Endothelial cell of umbilical vein (primary cell): ENCODE measurements at regions not wholly inside any gene's neighbourhood (a gene's known extent, or its start where the extent isn't known, plus 50 kb on each side); places are given as distances from the start of the nearest gene placed in this dataset.

Source experiments
- BruUV-seq: library from RNA; stranded (reverse); fragments of 400-500 nt; replicated peaks from 2 replicates; lab custom pipeline; 2021; lab: Mats Ljungman, UMichigan
- CTCF ChIA-PET: fragments of 300-600, 350-600 bp; sonication (Branson Sonifier 250); formaldehyde crosslinking; loops from one replicate; lab custom pipeline; 2021; ENCODE audit warnings: antibody characterized with exemption, inconsistent platforms; lab: Charles Lee
- POLR2A ChIA-PET: fragments of 300-600, 350-600 bp; sonication (Branson Sonifier 250); formaldehyde crosslinking; loops from one replicate; lab custom pipeline; 2021; ENCODE audit warnings: antibody characterized with exemption, inconsistent platforms; lab: Charles Lee
- DNase-seq: peaks from one replicate; pipeline ENCODE4 v3.0.0-alpha.2; 2011; ENCODE audit warnings: low read depth, low spot score
- FAIRE-seq: peaks from 2 replicates; lab custom pipeline; 2011; peaks lifted over from hg19 to GRCh38; lab: Jason Lieb, UNC
- H2AFZ ChIP-seq: 2 replicates; pipeline ENCODE4 v1.6.0; 2012; ENCODE audit warnings: low read depth, low read length, control low read depth, inconsistent platforms
- H3K27ac ChIP-seq: 2 replicates; pipeline ENCODE4 v1.5.1; 2011; ENCODE audit warnings: low read depth, mild to moderate bottlenecking, control low read depth, low read length, moderate library complexity; ENCODE audit not compliant: insufficient read depth
- H3K27me3 ChIP-seq, 2 experiments: 2 replicates each; pipeline versions ENCODE4 v1.6.0 to v1.6.1; 2011; ENCODE audit warnings: low read length in 2 of 2, mixed read lengths in 1 of 2; ENCODE audit not compliant: control insufficient read depth in 2 of 2, insufficient read depth in 2 of 2
- H3K36me3 ChIP-seq, 2 experiments: 2 replicates in 1 of 2; 3 replicates in 1 of 2; pipeline ENCODE4 v1.5.1; 2011; ENCODE audit warnings: low read length in 2 of 2, mild to moderate bottlenecking in 1 of 2, moderate library complexity in 1 of 2; ENCODE audit not compliant: control insufficient read depth in 2 of 2, insufficient read depth in 2 of 2; ENCODE audit errors: extremely low read depth in 1 of 2
- H3K4me1 ChIP-seq: 3 replicates; pipeline ENCODE4 v1.5.1; 2011; ENCODE audit warnings: mild to moderate bottlenecking, low read length; ENCODE audit not compliant: control insufficient read depth, insufficient read depth; ENCODE audit errors: extremely low read depth
- H3K4me2 ChIP-seq: 2 replicates; pipeline ENCODE4 v1.6.1; 2011; ENCODE audit warnings: low read length, control low read depth, mixed read lengths; ENCODE audit not compliant: insufficient read depth
- H3K4me3 ChIP-seq, 3 experiments: fragments of 200-600 bp in 1 of 3; sonication (generic), shearing (Covaris generic) in 1 of 3; replicated peaks in 1 of 3; 2 replicates each; pipeline ENCODE4 v1.5.1; 2011 to 2016; ENCODE audit warnings: control low read depth in 3 of 3, low read length in 3 of 3, mild to moderate bottlenecking in 2 of 3, inconsistent platforms in 1 of 3, low read depth in 1 of 3, moderate library complexity in 1 of 3; ENCODE audit not compliant: insufficient read depth in 1 of 3
- H3K79me2 ChIP-seq: 2 replicates; pipeline ENCODE4 v1.6.0; 2012; ENCODE audit warnings: low read length, inconsistent platforms; ENCODE audit not compliant: control insufficient read depth, insufficient read depth
- H3K9ac ChIP-seq: replicated peaks from 2 replicates; pipeline ENCODE3; 2011; ENCODE audit warnings: low read length, control low read depth; ENCODE audit not compliant: insufficient read depth; ENCODE audit errors: extremely low read depth
- H3K9me1 ChIP-seq: replicated peaks from 3 replicates; pipeline ENCODE4 v1.6.0; 2011; ENCODE audit warnings: mild to moderate bottlenecking, low read length; ENCODE audit not compliant: control insufficient read depth, insufficient read depth; ENCODE audit errors: extremely low read depth
- H3K9me3 ChIP-seq: replicated peaks from 2 replicates; pipeline ENCODE4 v1.5.1; 2012; ENCODE audit warnings: low read length, inconsistent platforms; ENCODE audit not compliant: control insufficient read depth, insufficient read depth
- H4K20me1 ChIP-seq: replicated peaks from 2 replicates; pipeline ENCODE3; 2011; ENCODE audit warnings: mild to moderate bottlenecking, low read length; ENCODE audit not compliant: control insufficient read depth, insufficient read depth; ENCODE audit errors: extremely low read depth
- EZH2 ChIP-seq: IDR thresholded peaks from 2 replicates; pipeline ENCODE4 v1.6.1; 2012; ENCODE audit warnings: borderline replicate concordance, low read depth, mild to moderate bottlenecking, moderate library complexity, low read length, inconsistent platforms; ENCODE audit not compliant: severe bottlenecking
- FOS ChIP-seq: IDR thresholded peaks from 2 replicates; pipeline ENCODE4 v1.6.1; 2011; ENCODE audit warnings: mild to moderate bottlenecking, low read length, moderate library complexity, borderline replicate concordance; ENCODE audit not compliant: insufficient read depth
- GATA2 ChIP-seq: IDR thresholded peaks from 2 replicates; pipeline ENCODE4 v1.7.0; 2011; ENCODE audit warnings: low read depth, mild to moderate bottlenecking, moderate library complexity, mixed read lengths, low read length; ENCODE audit not compliant: insufficient read length, insufficient read depth
- JUN ChIP-seq: IDR thresholded peaks from 2 replicates; pipeline ENCODE4 v1.6.1; 2011; ENCODE audit warnings: borderline replicate concordance, low read depth; ENCODE audit not compliant: insufficient read length, insufficient read depth
- MYC ChIP-seq: IDR thresholded peaks from one replicate; pipeline ENCODE4 v1.6.1; 2011; ENCODE audit warnings: mild to moderate bottlenecking, low read depth, low read length
- POLR2A ChIP-seq: IDR thresholded peaks from 2 replicates; pipeline ENCODE4 v1.6.1; 2012; ENCODE audit warnings: low read depth, mild to moderate bottlenecking, control low read depth, low read length
- POLR2AphosphoS5 ChIP-seq: IDR thresholded peaks from 2 replicates; pipeline ENCODE4 v1.6.1; 2012; ENCODE audit warnings: low read depth, mild to moderate bottlenecking, control low read depth, low read length, moderate library complexity; ENCODE audit not compliant: insufficient read depth
- dilution Hi-C: fragments of 300-500 bp; cut with MboI; formaldehyde crosslinking; loops from one replicate; pipeline ENCODE4 v1.15.0; 2019; ENCODE audit warnings: low sequenced_read_pairs; ENCODE audit not compliant: extremely low pct_ligation_motif_present
- intact Hi-C: fragments of 100-400 bp; cut with micrococcal nuclease; formaldehyde crosslinking; loops from one replicate; pipeline ENCODE4 v1.10.0; 2022
- TF ChIP-seq, protein P1 (sequence below), 2 donors: IDR thresholded peaks; 1 replicate in 1 of 2; 2 replicates in 1 of 2; pipeline ENCODE4 v1.5.1; 2011; ENCODE audit warnings: low read length in 2 of 2, mild to moderate bottlenecking in 2 of 2, moderate library complexity in 2 of 2, control low read depth in 1 of 2, inconsistent platforms in 1 of 2, low read depth in 1 of 2; ENCODE audit not compliant: insufficient read depth in 1 of 2; ENCODE audit errors: extremely low read depth in 1 of 2
- TF ChIP-seq, protein P2 (sequence below): IDR thresholded peaks from 2 replicates; pipeline ENCODE4 v1.6.1; 2011; ENCODE audit not compliant: insufficient read depth, insufficient read length

DNA sequence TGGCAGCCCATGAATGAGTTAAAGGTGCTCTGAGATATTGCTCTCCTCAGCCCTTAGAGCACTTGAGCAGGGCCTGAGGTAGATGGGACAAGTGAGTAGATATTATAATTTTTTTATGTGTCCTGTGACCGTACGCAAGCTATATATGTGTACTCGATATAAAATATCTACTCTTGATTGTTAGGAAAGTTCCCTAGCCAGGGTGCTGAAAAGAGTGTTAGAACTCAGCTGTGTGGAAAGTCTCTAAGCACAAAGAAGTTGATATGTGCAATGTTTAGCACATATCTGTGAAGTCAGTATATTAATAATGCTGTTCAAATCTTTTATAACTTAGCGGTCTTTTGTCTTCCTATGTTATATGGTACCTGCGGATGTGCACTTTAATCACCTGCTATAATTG, 114.6 kb upstream of the PLD5 start:
- BruUV-seq = no TSS peak
- Histone ChIP-seq H3K9me1 (no peaks in the 10 kb centered on the region), H3K27me3 (no peaks in the 10 kb centered on the region), H3K79me2 (no peaks in the 10 kb centered on the region), H3K9me3 (peaks cover 4% of the 10 kb centered on the region), H3K27ac (no peak overlapping the region), H2AFZ (no peak overlapping the region), H4K20me1 (no peaks in the 10 kb centered on the region), H3K9ac (no peak overlapping the region), H3K4me2 (no peak overlapping the region), H3K36me3 (no peaks in the 10 kb centered on the region), H3K4me3 (no peak overlapping the region), H3K4me1 (no peaks in the 10 kb centered on the region)
- ChIA-PET CTCF (no interaction called here), POLR2A (no interaction called here)
- intact Hi-C loops (no loop called here), dilution Hi-C loops (no loop called here)
- TF ChIP-seq GATA2 = no peak
- TF ChIP-seq MYC = no peak
- TF ChIP-seq, protein P1, sequence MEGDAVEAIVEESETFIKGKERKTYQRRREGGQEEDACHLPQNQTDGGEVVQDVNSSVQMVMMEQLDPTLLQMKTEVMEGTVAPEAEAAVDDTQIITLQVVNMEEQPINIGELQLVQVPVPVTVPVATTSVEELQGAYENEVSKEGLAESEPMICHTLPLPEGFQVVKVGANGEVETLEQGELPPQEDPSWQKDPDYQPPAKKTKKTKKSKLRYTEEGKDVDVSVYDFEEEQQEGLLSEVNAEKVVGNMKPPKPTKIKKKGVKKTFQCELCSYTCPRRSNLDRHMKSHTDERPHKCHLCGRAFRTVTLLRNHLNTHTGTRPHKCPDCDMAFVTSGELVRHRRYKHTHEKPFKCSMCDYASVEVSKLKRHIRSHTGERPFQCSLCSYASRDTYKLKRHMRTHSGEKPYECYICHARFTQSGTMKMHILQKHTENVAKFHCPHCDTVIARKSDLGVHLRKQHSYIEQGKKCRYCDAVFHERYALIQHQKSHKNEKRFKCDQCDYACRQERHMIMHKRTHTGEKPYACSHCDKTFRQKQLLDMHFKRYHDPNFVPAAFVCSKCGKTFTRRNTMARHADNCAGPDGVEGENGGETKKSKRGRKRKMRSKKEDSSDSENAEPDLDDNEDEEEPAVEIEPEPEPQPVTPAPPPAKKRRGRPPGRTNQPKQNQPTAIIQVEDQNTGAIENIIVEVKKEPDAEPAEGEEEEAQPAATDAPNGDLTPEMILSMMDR (IDR thresholded peaks at IDR 0.05; ENCODE audit: extremely low read depth in 1 of 2, insufficient read depth in 1 of 2, low read depth in 1 of 2, low read length in 2 of 2) = no peak
- TF ChIP-seq POLR2A = no peak
- no peak for TF ChIP-seq POLR2AphosphoS5
- TF ChIP-seq, protein P2, sequence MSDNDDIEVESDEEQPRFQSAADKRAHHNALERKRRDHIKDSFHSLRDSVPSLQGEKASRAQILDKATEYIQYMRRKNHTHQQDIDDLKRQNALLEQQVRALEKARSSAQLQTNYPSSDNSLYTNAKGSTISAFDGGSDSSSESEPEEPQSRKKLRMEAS = no peak
- no peak for TF ChIP-seq JUN
- TF ChIP-seq FOS = no peak
- TF ChIP-seq EZH2 = no peak
- DNase-seq (no peak), FAIRE-seq (no peak)
